ENCODE measurements at regions not wholly inside any gene's neighbourhood (a gene's known extent, or its start where the extent isn't known, plus 50 kb on each side); places are given as distances from the start of the nearest gene placed in this dataset.
"Not testable (repeated sequence)": the region's sequence is repeated elsewhere in the genome, so short reads cannot be mapped to it uniquely, and the experiment has no call there.

GRCh38 chr9:87405677-87406542 lies 91.8 kb upstream of the DAPK1 start:
- 70 to 76% methylated on average over 3 of the region's 3 CpGs for WGBS, 2 donors
- DNase-seq, result no peak
- intact Hi-C loops (cut with DNase I; ENCODE audit: low total_unique reads), result no loop called here
- Histone ChIP-seq H3K27ac (no peak overlapping the region), H3K9me3 (no peaks in the 10 kb centered on the region), H3K36me3 (ENCODE audit: low read depth, missing control alignments) (no peaks in the 10 kb centered on the region), H3K4me3 (no peak overlapping the region), H3K4me1 (no peaks in the 10 kb centered on the region), H3K27me3 (no peaks in the 10 kb centered on the region)
- no peak for TF ChIP-seq CTCF (IDR thresholded peaks at IDR 0.05)
- no peak for TF ChIP-seq POLR2A (IDR thresholded peaks at IDR 0.05)

- Histone ChIP-seq H3K36me3 (ENCODE audit: low read depth, missing control alignments) (no peaks in the 10 kb centered on the region), H3K27me3 (no peaks in the 10 kb centered on the region), H3K27ac (no peak overlapping the region), H3K9me3 (no peaks in the 10 kb centered on the region), H3K4me1 (no peaks in the 10 kb centered on the region), H3K4me3 (no peak overlapping the region)
- TF ChIP-seq POLR2A (IDR thresholded peaks at IDR 0.05) (no peak), CTCF (IDR thresholded peaks at IDR 0.05) (no peak)
- 66 to 81% methylated on average over 4 of the region's 4 CpGs for WGBS, 2 donors
- intact Hi-C loops (cut with DNase I; ENCODE audit: low total_unique reads), result no loop called here
- no peak for DNase-seq
Measured at GRCh38 chr9:87406543-87407166, 91.0 kb upstream of the DAPK1 start.

- H3K27ac ChIP-seq; H3K36me3 ChIP-seq (ENCODE audit: low read depth, missing control alignments); H3K4me3 ChIP-seq; H3K4me1 ChIP-seq; intact Hi-C loops (cut with DNase I; ENCODE audit: low total_unique reads); DNase-seq; H3K9me3 ChIP-seq; H3K27me3 ChIP-seq: not testable (repeated sequence)
- WGBS, 2 donors, result 79% methylated on average over 16 of the region's 16 CpGs
Measured at GRCh38 chr9:87410047-87411005, 87.3 kb upstream of the DAPK1 start.

- no peak for DNase-seq
- TF ChIP-seq CTCF (IDR thresholded peaks at IDR 0.05) (no peak), POLR2A (IDR thresholded peaks at IDR 0.05) (no peak)
- H3K36me3 ChIP-seq (ENCODE audit: low read depth, missing control alignments), result no peaks in the 10 kb centered on the region
- H3K9me3 ChIP-seq, result no peaks in the 10 kb centered on the region
- H3K27ac ChIP-seq, result no peak overlapping the region
- H3K4me3 ChIP-seq, result no peak overlapping the region
- WGBS, 2 donors, result 97 to 100% methylated on average over 1 of the region's 1 CpG
- no peaks in the 10 kb centered on the region for H3K4me1 ChIP-seq
- no peaks in the 10 kb centered on the region for H3K27me3 ChIP-seq
- intact Hi-C loops (cut with DNase I; ENCODE audit: low total_unique reads), result no loop called here
Measured at GRCh38 chr9:87420884-87421283, 76.8 kb upstream of the DAPK1 start.

- Histone ChIP-seq H3K4me3 (no peak overlapping the region), H3K9me3 (no peaks in the 10 kb centered on the region), H3K27ac (no peak overlapping the region), H3K36me3 (ENCODE audit: low read depth, missing control alignments) (no peaks in the 10 kb centered on the region), H3K27me3 (no peaks in the 10 kb centered on the region), H3K4me1 (no peaks in the 10 kb centered on the region)
- DNase-seq, result no peak
- intact Hi-C loops (cut with DNase I; ENCODE audit: low total_unique reads), result no loop called here
- WGBS, 2 donors, result 93 to 98% methylated on average over 3 of the region's 3 CpGs
- TF ChIP-seq CTCF (IDR thresholded peaks at IDR 0.05), result no peak
- TF ChIP-seq POLR2A (IDR thresholded peaks at IDR 0.05), result no peak
Measured at GRCh38 chr9:87421734-87422133, 75.9 kb upstream of the DAPK1 start.

Measured in testis (tissue), 2 donors.